ENCODE measurements at regions not wholly inside any gene's neighbourhood (a gene's known extent, or its start where the extent isn't known, plus 50 kb on each side); places are given as distances from the start of the nearest gene placed in this dataset.
"Not testable (repeated sequence)": the region's sequence is repeated elsewhere in the genome, so short reads cannot be mapped to it uniquely, and the experiment has no call there.

GRCh38 chr2:16385341-16385740 lies 280.3 kb downstream of the CYRIA start:
- TF ChIP-seq CTCF (IDR thresholded peaks at IDR 0.05) (no peak), POLR2AphosphoS5 (IDR thresholded peaks at IDR 0.05) (no peak)
- 49 to 66% methylated on average over 2 to 3 of the region's 3 CpGs for WGBS, 2 donors (ENCODE audit: low coverage in 1 of 2)
- no peak for ATAC-seq
- Histone ChIP-seq H3K4me3 (no peak overlapping the region), H3K9me3 (no peaks in the 10 kb centered on the region), H3K36me3 (no peaks in the 10 kb centered on the region), H3K27ac (no peak overlapping the region), H3K27me3 (no peaks in the 10 kb centered on the region), H3K4me1 (peaks cover 0 to 15% (median 2%) of the 10 kb centered on the region in 3 donors)

GRCh38 chr2:16383411-16383810 lies 282.2 kb downstream of the CYRIA start:
- Histone ChIP-seq H3K4me1 (peaks cover 0 to 15% (median 2%) of the 10 kb centered on the region in 3 donors), H3K9me3 (no peaks in the 10 kb centered on the region), H3K27ac (no peak overlapping the region), H3K4me3 (no peak overlapping the region), H3K27me3 (no peaks in the 10 kb centered on the region), H3K36me3 (no peaks in the 10 kb centered on the region)
- ATAC-seq, result no peak
- WGBS, 2 donors (ENCODE audit: low coverage in 1 of 2), result 64% methylated on average over 1 of the region's 1 CpG; no CpG with 5 or more reads in 1 of the 2 donors
- TF ChIP-seq CTCF (IDR thresholded peaks at IDR 0.05) (no peak), EP300 (IDR thresholded peaks at IDR 0.05) (no peak), POLR2AphosphoS5 (IDR thresholded peaks at IDR 0.05) (no peak), POLR2A (IDR thresholded peaks at IDR 0.05) (no peak)

- Histone ChIP-seq H3K27ac (no peak overlapping the region), H3K36me3 (no peaks in the 10 kb centered on the region), H3K9me3 (no peaks in the 10 kb centered on the region), H3K4me3 (no peak overlapping the region), H3K27me3 (no peaks in the 10 kb centered on the region), H3K4me1 (peaks cover 0 to 15% (median 2%) of the 10 kb centered on the region in 3 donors)
- ATAC-seq, result no peak
- TF ChIP-seq EP300 (IDR thresholded peaks at IDR 0.05), result no peak
- TF ChIP-seq CTCF (IDR thresholded peaks at IDR 0.05), result no peak
- TF ChIP-seq POLR2A (IDR thresholded peaks at IDR 0.05), result no peak
- no peak for TF ChIP-seq POLR2AphosphoS5 (IDR thresholded peaks at IDR 0.05)
- 66 to 84% methylated on average over 2 to 7 of the region's 7 CpGs for WGBS, 2 donors (ENCODE audit: low coverage in 1 of 2)
Measured at GRCh38 chr2:16382451-16382850, 283.2 kb downstream of the CYRIA start.

- ATAC-seq, result no peak
- Histone ChIP-seq H3K27me3 (no peaks in the 10 kb centered on the region), H3K4me1 (peaks cover 0 to 13% (median 2%) of the 10 kb centered on the region in 3 donors), H3K9me3 (no peaks in the 10 kb centered on the region), H3K4me3 (no peak overlapping the region), H3K36me3 (no peaks in the 10 kb centered on the region), H3K27ac (no peak overlapping the region)
- TF ChIP-seq POLR2A (IDR thresholded peaks at IDR 0.05), result no peak
- no peak for TF ChIP-seq CTCF (IDR thresholded peaks at IDR 0.05)
- no peak for TF ChIP-seq POLR2AphosphoS5 (IDR thresholded peaks at IDR 0.05)
- no peak for TF ChIP-seq EP300 (IDR thresholded peaks at IDR 0.05)
- WGBS, 2 donors (ENCODE audit: low coverage in 1 of 2), result 73 to 84% methylated on average over 2 of the region's 2 CpGs
Measured at GRCh38 chr2:16381511-16381910, 284.1 kb downstream of the CYRIA start.

- H3K36me3 ChIP-seq, H3K4me3 ChIP-seq, H3K27ac ChIP-seq, H3K9me3 ChIP-seq, ATAC-seq, H3K4me1 ChIP-seq, H3K27me3 ChIP-seq: not testable (repeated sequence)
- WGBS, 2 donors (ENCODE audit: low coverage in 1 of 2), result 92 to 100% methylated on average over 3 to 5 of the region's 5 CpGs
Measured at GRCh38 chr2:16379901-16380300, 285.7 kb downstream of the CYRIA start.

GRCh38 chr2:16379061-16379460 lies 286.6 kb downstream of the CYRIA start:
- H3K4me3 ChIP-seq, H3K27ac ChIP-seq, ATAC-seq, H3K9me3 ChIP-seq, H3K27me3 ChIP-seq, H3K36me3 ChIP-seq, H3K4me1 ChIP-seq: not testable (repeated sequence)
- 80 to 93% methylated on average over 1 to 4 of the region's 5 CpGs for WGBS, 2 donors (ENCODE audit: low coverage in 1 of 2)

Data from gastroesophageal sphincter (tissue), 4 donors.